ENCODE measurements at regions not wholly inside any gene's neighbourhood (a gene's known extent, or its start where the extent isn't known, plus 50 kb on each side); places are given as distances from the start of the nearest gene placed in this dataset.

GRCh38 chr11:71071736-71072509 is 180.5 kb downstream of the SHANK2 start:
- Histone ChIP-seq H3K9me3 (no peaks in the 10 kb centered on the region), H3K4me3 (no peak overlapping the region), H3K4me1 (no peaks in the 10 kb centered on the region), H3K27ac (replicated peaks in 1 of 4) (no peak overlapping the region), H3K36me3 (no peaks in the 10 kb centered on the region), H3K27me3 (peaks cover 0 to 10% (median 0%) of the 10 kb centered on the region in 4 donors)
- no peak for DNase-seq (ENCODE audit: extremely low spot score)
- intact Hi-C loops (cut with DNase I): no loop called here
- TF ChIP-seq, protein P1, sequence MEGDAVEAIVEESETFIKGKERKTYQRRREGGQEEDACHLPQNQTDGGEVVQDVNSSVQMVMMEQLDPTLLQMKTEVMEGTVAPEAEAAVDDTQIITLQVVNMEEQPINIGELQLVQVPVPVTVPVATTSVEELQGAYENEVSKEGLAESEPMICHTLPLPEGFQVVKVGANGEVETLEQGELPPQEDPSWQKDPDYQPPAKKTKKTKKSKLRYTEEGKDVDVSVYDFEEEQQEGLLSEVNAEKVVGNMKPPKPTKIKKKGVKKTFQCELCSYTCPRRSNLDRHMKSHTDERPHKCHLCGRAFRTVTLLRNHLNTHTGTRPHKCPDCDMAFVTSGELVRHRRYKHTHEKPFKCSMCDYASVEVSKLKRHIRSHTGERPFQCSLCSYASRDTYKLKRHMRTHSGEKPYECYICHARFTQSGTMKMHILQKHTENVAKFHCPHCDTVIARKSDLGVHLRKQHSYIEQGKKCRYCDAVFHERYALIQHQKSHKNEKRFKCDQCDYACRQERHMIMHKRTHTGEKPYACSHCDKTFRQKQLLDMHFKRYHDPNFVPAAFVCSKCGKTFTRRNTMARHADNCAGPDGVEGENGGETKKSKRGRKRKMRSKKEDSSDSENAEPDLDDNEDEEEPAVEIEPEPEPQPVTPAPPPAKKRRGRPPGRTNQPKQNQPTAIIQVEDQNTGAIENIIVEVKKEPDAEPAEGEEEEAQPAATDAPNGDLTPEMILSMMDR (IDR thresholded peaks at IDR 0.05): no peak
- TF ChIP-seq POLR2A (IDR thresholded peaks at IDR 0.05; ENCODE audit: low read depth) (no peak), EP300 (IDR thresholded peaks at IDR 0.05) (no peak), POLR2AphosphoS5 (IDR thresholded peaks at IDR 0.05) (no peak)
- WGBS: 83% methylated on average over 13 of the region's 15 CpGs

- intact Hi-C loops (cut with DNase I): no loop called here
- TF ChIP-seq, protein P1 (IDR thresholded peaks at IDR 0.05): no peak
- TF ChIP-seq POLR2A (IDR thresholded peaks at IDR 0.05; ENCODE audit: low read depth) (no peak), POLR2AphosphoS5 (IDR thresholded peaks at IDR 0.05) (no peak), EP300 (IDR thresholded peaks at IDR 0.05) (no peak)
- peaks cover 0 to 10% (median 0%) of the 10 kb centered on the region in 4 donors for H3K27me3 ChIP-seq
- DNase-seq (ENCODE audit: extremely low spot score): no peak
- H3K36me3 ChIP-seq: no peaks in the 10 kb centered on the region
- H3K9me3 ChIP-seq: no peaks in the 10 kb centered on the region
- WGBS: 79% methylated on average over 12 of the region's 12 CpGs
- no peaks in the 10 kb centered on the region for H3K4me1 ChIP-seq
- H3K27ac ChIP-seq (replicated peaks in 1 of 4): no peak overlapping the region
- H3K4me3 ChIP-seq: no peak overlapping the region
Observed at GRCh38 chr11:71070490-71071453, 181.6 kb downstream of the SHANK2 start.

GRCh38 chr11:71068963-71069362 is 183.4 kb downstream of the SHANK2 start:
- no peaks in the 10 kb centered on the region for H3K9me3 ChIP-seq
- DNase-seq (ENCODE audit: extremely low spot score): no peak
- no peaks in the 10 kb centered on the region for H3K36me3 ChIP-seq
- H3K27ac ChIP-seq (replicated peaks in 1 of 4): no peak overlapping the region
- no peak overlapping the region for H3K4me3 ChIP-seq
- intact Hi-C loops (cut with DNase I): no loop called here
- H3K4me1 ChIP-seq: no peaks in the 10 kb centered on the region
- TF ChIP-seq, protein P1 (IDR thresholded peaks at IDR 0.05): no peak
- TF ChIP-seq EP300 (IDR thresholded peaks at IDR 0.05): no peak
- no peak for TF ChIP-seq POLR2A (IDR thresholded peaks at IDR 0.05; ENCODE audit: low read depth)
- TF ChIP-seq POLR2AphosphoS5 (IDR thresholded peaks at IDR 0.05): no peak
- WGBS: 93% methylated on average over 1 of the region's 1 CpG
- H3K27me3 ChIP-seq: peaks cover 0 to 24% (median 0%) of the 10 kb centered on the region in 4 donors

DNA sequence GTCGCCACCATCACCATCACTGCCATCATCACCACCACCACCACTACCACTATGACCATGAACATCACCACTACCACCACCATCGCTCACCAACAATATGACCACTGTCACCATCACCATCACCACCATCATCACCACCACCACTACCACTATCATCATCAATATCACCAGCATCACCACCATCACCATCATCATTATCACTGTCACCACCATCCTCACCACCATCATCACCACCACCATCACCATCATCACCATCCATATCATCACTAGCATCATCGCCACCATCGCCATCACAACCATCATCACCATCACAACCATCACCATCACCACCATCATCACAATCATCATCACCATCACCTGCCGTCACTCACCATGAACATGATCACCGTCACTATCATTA is 184.6 kb downstream of the SHANK2 start:
- Histone ChIP-seq H3K27ac (replicated peaks in 1 of 4) (no peak overlapping the region), H3K9me3 (no peaks in the 10 kb centered on the region), H3K4me3 (no peak overlapping the region), H3K27me3 (peaks cover 0 to 26% (median 0%) of the 10 kb centered on the region in 4 donors), H3K4me1 (no peaks in the 10 kb centered on the region), H3K36me3 (no peaks in the 10 kb centered on the region)
- no peak for DNase-seq (ENCODE audit: extremely low spot score)
- TF ChIP-seq POLR2A (IDR thresholded peaks at IDR 0.05; ENCODE audit: low read depth): no peak
- TF ChIP-seq EP300 (IDR thresholded peaks at IDR 0.05): no peak
- no peak for TF ChIP-seq POLR2AphosphoS5 (IDR thresholded peaks at IDR 0.05)
- TF ChIP-seq, protein P1 (IDR thresholded peaks at IDR 0.05): no peak
- over 99% methylated on average over 6 of the region's 6 CpGs for WGBS
- intact Hi-C loops (cut with DNase I): no loop called here
